GM18520 (cell line): ENCODE measurements at regions not wholly inside any gene's neighbourhood (a gene's known extent, or its start where the extent isn't known, plus 50 kb on each side); places are given as distances from the start of the nearest gene placed in this dataset.
"Not testable (repeated sequence)": the region's sequence is repeated elsewhere in the genome, so short reads cannot be mapped to it uniquely, and the experiment has no call there.

Experiments
- ATAC-seq: cut with Tn5 transposase; IDR thresholded peaks from one replicate; pipeline ENCODE4 v1.9.1; 2021; ENCODE audit not compliant: unreplicated experiment

- no peak for ATAC-seq
Measured at GRCh38 chr7:114802632-114803031, 119.3 kb upstream of the MDFIC start.

GRCh38 chr7:114806590-114807162, 115.2 kb upstream of the MDFIC start:
- no peak for ATAC-seq

- ATAC-seq = no peak
Measured at GRCh38 chr7:114812570-114812969, 109.3 kb upstream of the MDFIC start.

- ATAC-seq = no peak
Measured at GRCh38 chr7:114813624-114814023, 108.3 kb upstream of the MDFIC start.

- not testable (repeated sequence) for ATAC-seq
Measured at GRCh38 chr7:114817036-114817435, 104.9 kb upstream of the MDFIC start.

- no peak for ATAC-seq
Measured at GRCh38 chr7:114818501-114818900, 103.4 kb upstream of the MDFIC start.

GRCh38 chr7:114819616-114820362, 102.1 kb upstream of the MDFIC start:
- no peak for ATAC-seq

GRCh38 chr7:114821030-114821900, 100.6 kb upstream of the MDFIC start:
- no peak for ATAC-seq

GRCh38 chr7:114822131-114822530, 99.8 kb upstream of the MDFIC start:
- ATAC-seq = no peak

- ATAC-seq = no peak
Measured at GRCh38 chr7:114822844-114823243, 99.0 kb upstream of the MDFIC start.

GRCh38 chr7:114823290-114823689, 98.6 kb upstream of the MDFIC start:
- no peak for ATAC-seq

- no peak for ATAC-seq
Measured at GRCh38 chr7:114825423-114825951, 96.4 kb upstream of the MDFIC start.

- ATAC-seq = no peak
Measured at GRCh38 chr7:114830952-114831351, 90.9 kb upstream of the MDFIC start.

GRCh38 chr7:114832906-114833595, 88.8 kb upstream of the MDFIC start:
- peak; percentile 92 for ATAC-seq

- ATAC-seq = no peak
Measured at GRCh38 chr7:114835303-114835702, 86.6 kb upstream of the MDFIC start.

GRCh38 chr7:114835861-114836260, 86.0 kb upstream of the MDFIC start:
- ATAC-seq = no peak

- no peak for ATAC-seq
Measured at GRCh38 chr7:114842551-114843065, 79.3 kb upstream of the MDFIC start.

- no peak for ATAC-seq
Measured at GRCh38 chr7:114843102-114843501, 78.8 kb upstream of the MDFIC start.

- ATAC-seq = no peak
Measured at GRCh38 chr7:114851406-114852061, 70.4 kb upstream of the MDFIC start.

- ATAC-seq = no peak
Measured at GRCh38 chr7:114852293-114852692, 69.6 kb upstream of the MDFIC start.
